Adrenal gland (tissue), 9 donors: ENCODE measurements at regions not wholly inside any gene's neighbourhood (a gene's known extent, or its start where the extent isn't known, plus 50 kb on each side); places are given as distances from the start of the nearest gene placed in this dataset.

Experiments
- DNase-seq, 7 donors: peaks; one replicate each; pipeline ENCODE4 v3.0.0-alpha.2; 2019 to 2020
- H3K27ac ChIP-seq, 5 donors: fragments of 200-600 bp; sonication (generic) in 4 of 5; 1 replicate in 3 of 5; 2 replicates in 2 of 5; pipeline versions ENCODE4 v1.5.1 to v1.8.0; 2016 to 2020; ENCODE audit warnings: mild to moderate bottlenecking in 1 of 5
- H3K27me3 ChIP-seq: fragments of 200-600 bp; 2 replicates; pipeline ENCODE4 v1.8.0; 2021
- H3K36me3 ChIP-seq, 2 donors: fragments of 200-600 bp; replicated peaks in 1 of 2; 1 replicate in 1 of 2; 2 replicates in 1 of 2; pipeline versions ENCODE4 v1.5.1 to v1.8.0; 2018 to 2022
- H3K4me1 ChIP-seq, 2 donors: fragments of 200-600 bp; replicated peaks in 1 of 2; 1 replicate in 1 of 2; 2 replicates in 1 of 2; pipeline versions ENCODE4 v1.5.1 to v1.8.0; 2018 to 2021
- H3K4me3 ChIP-seq, 4 donors: fragments of 200-600 bp; sonication (generic) in 3 of 4; one replicate each; pipeline ENCODE4 v1.5.1; 2016 to 2018
- H3K9me3 ChIP-seq, 3 donors: fragments of 200-600 bp; sonication (generic) in 1 of 3; replicated peaks in 1 of 3; 1 replicate in 2 of 3; 2 replicates in 1 of 3; pipeline versions ENCODE4 v1.5.1 to v1.8.0; 2016 to 2021
- POLR2A ChIP-seq, 2 donors: fragments of 450-650 bp; IDR thresholded peaks; one replicate each; pipeline ENCODE4 v1.6.1; 2017; ENCODE audit warnings: antibody characterized with exemption in 2 of 2, mild to moderate bottlenecking in 2 of 2, moderate library complexity in 1 of 2
- WGBS, 4 donors: extraction: QIAGEN DNeasy Blood & Tissue Kit in 2 of 4; methylation state at CpG; one replicate each; pipeline versions ENCODE4 v1.1.5 to v1.1.7; 2013 to 2017; 5-methylcytosine and 5-hydroxymethylcytosine counted together
- intact Hi-C, 2 donors: fragments of 100-400 bp; cut with DNase I; formaldehyde crosslinking; loops; one replicate each; pipeline versions ENCODE4 v1.14.1 to v1.15.0; 2022 to 2023
- TF ChIP-seq, protein P1 (sequence below), 6 experiments: fragments of 450-650 bp in 4 of 6; fragments of 200-600 bp in 2 of 6; sonication (generic) in 1 of 6; IDR thresholded peaks; 1 replicate in 5 of 6; 2 replicates in 1 of 6; pipeline versions ENCODE4 v1.5.1 to v1.8.0; 2016 to 2021; ENCODE audit warnings: antibody characterized with exemption in 6 of 6, mild to moderate bottlenecking in 2 of 6, moderate library complexity in 1 of 6
- donor health status: healthy with polysubstance abuse.
- donor health status: Bipolar disorder and iron deficiency.
- donor health status: DM: yes; HTN: yes; CAD: no.
- donor health status: DM: no; HTN: no; CAD: no.
- donor health status: DM: no; HTN: no; CAD: no.

DNA sequence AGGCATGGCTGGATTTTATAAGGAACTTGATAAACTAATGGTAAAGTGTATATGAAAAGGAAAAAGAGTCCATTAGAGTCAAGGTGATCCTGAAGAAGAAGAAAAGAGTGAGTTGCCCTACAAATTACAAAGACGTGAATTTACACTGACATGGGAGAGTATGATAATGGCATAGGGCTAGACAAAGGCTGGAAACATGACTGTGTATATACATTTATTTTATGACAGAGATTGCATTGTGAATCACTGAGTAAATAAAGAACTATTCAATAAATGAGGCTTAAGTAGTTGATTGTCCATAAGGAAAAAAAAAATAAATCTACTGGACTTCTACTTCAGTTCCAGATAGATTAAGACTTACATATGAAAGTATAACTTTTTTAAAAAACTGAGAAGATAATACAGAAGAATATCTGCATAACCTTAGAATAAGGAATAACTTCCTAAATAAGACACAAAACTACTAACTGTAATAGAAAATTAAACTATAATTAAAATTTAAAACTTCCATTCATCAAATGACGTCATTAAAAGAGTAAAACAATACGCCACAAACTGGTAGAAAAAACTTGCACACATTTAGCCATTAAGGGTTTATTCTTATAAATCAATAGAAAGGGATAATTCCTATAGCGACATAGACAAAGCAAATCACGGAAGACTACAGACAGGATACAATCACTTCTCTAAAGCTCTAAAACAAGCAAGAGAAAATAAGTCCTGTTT lies 278.5 kb downstream of the NOVA1 start:
- intact Hi-C loops, result no loop called here
- no peak for DNase-seq
- Histone ChIP-seq H3K27me3 (no peaks in the 10 kb centered on the region), H3K4me3 (no peak overlapping the region), H3K4me1 (no peaks in the 10 kb centered on the region), H3K36me3 (no peaks in the 10 kb centered on the region), H3K27ac (no peak overlapping the region), H3K9me3 (peaks cover 0 to 6% (median 0%) of the 10 kb centered on the region in 3 donors)
- TF ChIP-seq, protein P1, sequence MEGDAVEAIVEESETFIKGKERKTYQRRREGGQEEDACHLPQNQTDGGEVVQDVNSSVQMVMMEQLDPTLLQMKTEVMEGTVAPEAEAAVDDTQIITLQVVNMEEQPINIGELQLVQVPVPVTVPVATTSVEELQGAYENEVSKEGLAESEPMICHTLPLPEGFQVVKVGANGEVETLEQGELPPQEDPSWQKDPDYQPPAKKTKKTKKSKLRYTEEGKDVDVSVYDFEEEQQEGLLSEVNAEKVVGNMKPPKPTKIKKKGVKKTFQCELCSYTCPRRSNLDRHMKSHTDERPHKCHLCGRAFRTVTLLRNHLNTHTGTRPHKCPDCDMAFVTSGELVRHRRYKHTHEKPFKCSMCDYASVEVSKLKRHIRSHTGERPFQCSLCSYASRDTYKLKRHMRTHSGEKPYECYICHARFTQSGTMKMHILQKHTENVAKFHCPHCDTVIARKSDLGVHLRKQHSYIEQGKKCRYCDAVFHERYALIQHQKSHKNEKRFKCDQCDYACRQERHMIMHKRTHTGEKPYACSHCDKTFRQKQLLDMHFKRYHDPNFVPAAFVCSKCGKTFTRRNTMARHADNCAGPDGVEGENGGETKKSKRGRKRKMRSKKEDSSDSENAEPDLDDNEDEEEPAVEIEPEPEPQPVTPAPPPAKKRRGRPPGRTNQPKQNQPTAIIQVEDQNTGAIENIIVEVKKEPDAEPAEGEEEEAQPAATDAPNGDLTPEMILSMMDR (IDR thresholded peaks at IDR 0.05), result no peak
- no peak for TF ChIP-seq POLR2A (IDR thresholded peaks at IDR 0.05)
- 67 to 87% (median 77%) methylated on average over 5 of the region's 5 CpGs for WGBS, 4 donors

DNA sequence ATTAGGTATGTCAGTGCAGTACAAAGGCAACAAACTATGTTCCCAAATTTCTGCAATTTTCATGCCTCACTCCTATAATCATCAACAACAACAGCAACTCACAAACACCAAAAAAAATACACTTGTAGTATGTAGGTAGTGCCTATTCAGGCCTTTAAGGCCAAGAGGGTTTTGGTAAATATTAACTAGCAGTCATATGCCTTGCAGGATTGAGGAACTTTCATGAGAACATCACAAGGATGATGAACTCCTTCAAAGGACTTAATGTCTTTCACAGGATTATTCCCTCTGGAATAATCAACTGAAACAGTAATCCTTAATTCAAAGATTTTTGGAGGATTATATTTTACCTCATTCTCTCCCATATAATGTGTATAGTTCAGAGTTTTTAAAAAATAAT lies 293.8 kb downstream of the NOVA1 start:
- Histone ChIP-seq H3K27me3 (no peaks in the 10 kb centered on the region), H3K36me3 (no peaks in the 10 kb centered on the region), H3K27ac (no peak overlapping the region), H3K4me3 (no peak overlapping the region), H3K9me3 (no peaks in the 10 kb centered on the region), H3K4me1 (no peaks in the 10 kb centered on the region)
- DNase-seq, result no peak
- intact Hi-C loops, result no loop called here
- no peak for TF ChIP-seq POLR2A (IDR thresholded peaks at IDR 0.05)
- TF ChIP-seq, protein P1 (IDR thresholded peaks at IDR 0.05), result no peak

DNA sequence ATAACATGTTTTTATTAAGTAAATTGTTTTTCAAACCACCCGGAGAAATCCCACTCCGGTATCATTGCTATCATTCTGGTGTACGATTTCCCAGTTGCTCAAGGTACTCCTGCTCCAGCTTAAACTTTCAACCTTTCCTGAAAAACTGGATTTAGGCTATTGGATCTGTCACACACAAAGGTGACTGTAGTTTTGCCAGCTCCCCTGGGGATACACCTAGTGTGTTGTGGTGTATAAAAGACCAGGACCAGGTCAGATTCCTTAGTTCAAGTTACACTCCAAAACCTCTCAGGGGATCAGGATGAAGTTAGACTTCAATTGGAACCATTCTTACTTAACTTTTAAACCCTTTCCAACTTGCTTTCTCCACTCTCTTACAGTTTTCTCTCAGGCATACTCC lies 303.9 kb downstream of the NOVA1 start:
- Histone ChIP-seq H3K9me3 (no peaks in the 10 kb centered on the region), H3K4me1 (no peaks in the 10 kb centered on the region), H3K27me3 (no peaks in the 10 kb centered on the region), H3K4me3 (no peak overlapping the region), H3K27ac (no peak overlapping the region), H3K36me3 (no peaks in the 10 kb centered on the region)
- 80 to 90% (median 87%) methylated on average over 3 of the region's 3 CpGs for WGBS, 4 donors
- no peak for DNase-seq
- intact Hi-C loops, result no loop called here
- TF ChIP-seq POLR2A (IDR thresholded peaks at IDR 0.05), result no peak
- TF ChIP-seq, protein P1 (IDR thresholded peaks at IDR 0.05), result no peak

DNA sequence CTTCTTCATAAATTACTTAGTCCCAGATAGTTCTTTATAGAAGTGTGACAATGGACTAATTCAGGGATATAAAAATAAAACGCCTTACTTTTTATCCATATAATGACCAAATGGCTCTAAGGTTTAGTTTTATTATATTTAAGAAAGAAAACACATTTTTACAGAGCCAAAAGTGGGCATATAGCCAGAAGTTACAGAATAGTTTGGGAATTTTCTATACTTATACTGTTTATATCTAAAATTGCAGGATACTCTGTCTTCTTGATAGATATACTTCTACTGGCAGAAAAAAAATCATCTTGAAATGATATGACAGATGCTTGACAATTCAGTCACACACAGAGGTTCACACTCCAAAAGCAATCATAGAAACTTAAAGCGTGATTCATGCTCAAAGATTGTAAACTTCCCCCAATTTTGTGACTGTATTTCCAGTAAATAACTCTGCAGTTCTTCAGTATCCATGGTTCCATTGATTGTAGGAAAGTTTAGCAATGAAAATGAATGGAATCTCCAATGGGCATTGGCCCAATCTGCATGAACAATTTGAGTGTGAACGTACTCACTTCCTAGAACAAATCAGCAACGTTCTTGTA lies 307.8 kb downstream of the NOVA1 start:
- H3K4me3 ChIP-seq, result no peak overlapping the region
- H3K4me1 ChIP-seq, result no peaks in the 10 kb centered on the region
- H3K27me3 ChIP-seq, result no peaks in the 10 kb centered on the region
- H3K27ac ChIP-seq, result no peak overlapping the region
- 45 to 57% (median 50%) methylated on average over 4 of the region's 4 CpGs for WGBS, 4 donors
- no peaks in the 10 kb centered on the region for H3K36me3 ChIP-seq
- intact Hi-C loops, result no loop called here
- no peak for DNase-seq
- no peaks in the 10 kb centered on the region for H3K9me3 ChIP-seq
- TF ChIP-seq POLR2A (IDR thresholded peaks at IDR 0.05), result no peak
- TF ChIP-seq, protein P1 (IDR thresholded peaks at IDR 0.05), result no peak
